ENCODE measurements at regions not wholly inside any gene's neighbourhood (a gene's known extent, or its start where the extent isn't known, plus 50 kb on each side); places are given as distances from the start of the nearest gene placed in this dataset.

DNA sequence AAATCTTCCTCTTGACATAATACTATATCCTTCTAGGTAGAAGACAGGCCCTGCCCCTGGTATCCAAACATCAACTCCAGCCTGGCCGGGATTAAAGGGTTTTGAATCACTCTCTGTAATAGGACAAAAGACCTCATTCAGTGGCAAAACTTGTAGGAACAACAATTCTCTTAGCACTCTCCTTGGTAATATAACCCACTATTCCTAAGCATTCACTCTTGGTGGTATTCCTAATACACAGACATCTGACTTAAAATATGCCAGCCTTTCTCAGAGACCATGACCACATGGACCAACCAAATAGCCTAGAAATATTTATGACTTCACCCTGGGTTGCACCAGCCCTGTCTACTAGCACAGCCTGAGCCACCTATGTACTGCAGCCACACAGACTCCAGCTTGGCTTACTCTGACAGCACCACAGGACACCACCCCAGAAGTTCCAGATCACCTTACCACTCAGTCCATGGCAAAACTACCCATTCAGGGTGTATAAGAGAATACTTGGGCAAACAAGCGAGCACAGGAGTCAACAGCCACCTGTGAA is 244.9 kb upstream of the NEBL start:
- no peak overlapping the region for H3K4me3 ChIP-seq (ENCODE audit: low read depth, low read length)
- TF ChIP-seq CTCF (IDR thresholded peaks at IDR 0.05; ENCODE audit: borderline replicate concordance, insufficient read depth, low read depth, low read length): no peak

DNA sequence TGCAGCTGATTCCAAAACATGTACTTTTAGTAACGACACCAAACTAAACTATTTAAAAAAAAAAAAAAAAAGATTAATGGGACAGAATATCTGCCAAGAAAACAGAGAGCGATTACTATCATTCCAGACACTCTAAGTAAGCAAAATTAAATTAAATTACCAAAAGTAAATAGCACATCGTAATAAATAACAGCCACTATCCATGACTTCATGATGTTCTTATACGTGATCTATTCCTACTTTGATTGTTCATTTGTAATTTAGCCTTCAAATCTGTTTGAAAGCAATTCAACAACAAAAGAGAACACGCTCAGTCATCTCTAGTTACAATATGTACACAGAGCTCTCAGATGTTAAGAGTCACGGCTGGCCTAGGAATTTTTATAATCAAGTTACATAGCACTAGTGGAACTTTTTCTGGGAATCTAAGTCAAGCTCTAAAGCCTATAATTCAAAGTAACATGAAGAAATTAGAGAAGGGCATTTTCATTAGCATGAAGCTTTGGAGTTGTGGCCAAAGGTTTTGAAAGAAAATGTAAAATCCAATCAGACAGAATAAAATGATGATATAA is 241.7 kb upstream of the NEBL start:
- no peak overlapping the region for H3K4me3 ChIP-seq (ENCODE audit: low read depth, low read length)

DNA sequence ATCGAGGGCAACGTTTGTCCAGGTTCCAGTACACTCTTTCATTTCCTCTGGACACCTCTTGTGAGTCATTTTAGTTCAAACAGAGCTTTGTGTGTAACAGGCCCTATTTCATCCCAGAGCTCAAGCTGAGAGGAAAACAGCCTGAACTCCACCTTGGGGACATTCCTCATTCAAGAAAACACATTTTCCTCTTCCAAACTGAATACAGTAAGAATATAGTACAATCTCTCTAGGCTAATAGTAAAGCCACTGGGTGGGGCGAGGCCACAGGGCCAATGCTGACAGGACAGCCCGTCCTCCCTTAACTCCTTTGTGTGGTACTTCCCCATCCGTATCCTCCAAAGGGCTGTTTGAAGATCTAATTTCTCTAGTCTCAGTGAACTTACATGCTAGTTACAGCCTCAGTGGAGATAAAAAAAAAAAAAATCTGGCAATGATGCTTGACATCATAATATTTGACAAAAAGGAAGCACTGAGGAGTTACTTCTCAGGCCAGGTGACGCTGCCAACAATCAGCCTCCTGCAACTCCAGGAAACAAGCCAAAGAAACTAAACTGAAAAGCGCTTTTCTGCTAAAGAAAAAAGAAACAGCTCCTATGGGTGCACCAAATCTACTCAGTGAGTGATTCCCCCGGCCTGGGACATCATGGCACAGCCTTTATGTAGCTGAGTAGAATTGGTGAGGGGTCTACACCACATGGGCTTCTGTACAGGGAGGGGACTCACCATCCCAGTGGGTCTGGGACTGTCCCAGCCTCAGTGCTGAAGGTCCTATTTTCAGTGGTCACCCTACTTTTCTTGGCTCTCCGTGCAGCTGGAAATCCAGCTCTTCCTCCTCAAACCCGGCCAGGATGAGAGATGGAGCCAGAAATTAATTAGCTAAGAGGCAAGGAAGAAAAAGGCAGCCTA is 238.2 kb upstream of the NEBL start:
- TF ChIP-seq CTCF (IDR thresholded peaks at IDR 0.05; ENCODE audit: borderline replicate concordance, insufficient read depth, low read depth, low read length): no peak
- H3K4me3 ChIP-seq (ENCODE audit: low read depth, low read length): no peak overlapping the region

More for the DNA sequence above, 241.7 kb upstream of the NEBL start:
- no peak for TF ChIP-seq CTCF (IDR thresholded peaks at IDR 0.05; ENCODE audit: borderline replicate concordance, insufficient read depth, low read depth, low read length)

GRCh38 chr10:21134645-21135022 is 237.5 kb upstream of the NEBL start:
- TF ChIP-seq CTCF (IDR thresholded peaks at IDR 0.05; ENCODE audit: borderline replicate concordance, insufficient read depth, low read depth, low read length): no peak
- no peak overlapping the region for H3K4me3 ChIP-seq (ENCODE audit: low read depth, low read length)

GRCh38 chr10:21130683-21131442 is 233.8 kb upstream of the NEBL start:
- no peak for TF ChIP-seq CTCF (IDR thresholded peaks at IDR 0.05; ENCODE audit: borderline replicate concordance, insufficient read depth, low read depth, low read length)

DNA sequence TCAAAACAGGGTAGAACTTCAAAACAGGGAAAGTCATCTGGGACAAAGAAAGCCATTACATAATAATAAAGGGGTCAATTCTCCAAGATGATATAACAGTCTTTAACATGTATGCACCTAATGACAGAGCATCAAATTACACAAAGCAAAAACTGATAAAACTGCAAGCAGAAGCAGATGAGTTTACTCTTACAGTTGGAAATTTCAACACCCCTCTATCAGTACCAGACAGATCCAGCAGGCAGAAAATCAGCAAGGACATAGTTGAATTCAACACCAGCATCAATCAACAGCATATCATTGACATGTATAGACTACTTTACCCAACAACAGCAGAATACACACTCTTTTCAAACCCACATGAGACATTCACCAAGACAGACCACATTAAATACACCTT is 233.0 kb upstream of the NEBL start:
- no peak overlapping the region for H3K4me3 ChIP-seq (ENCODE audit: low read depth, low read length)
- TF ChIP-seq CTCF (IDR thresholded peaks at IDR 0.05; ENCODE audit: borderline replicate concordance, insufficient read depth, low read depth, low read length): no peak

More at GRCh38 chr10:21130683-21131442, 233.8 kb upstream of the NEBL start:
- H3K4me3 ChIP-seq (ENCODE audit: low read depth, low read length): no peak overlapping the region

Measured in GM12875 (cell line).